BJ (cell line): ENCODE measurements at regions not wholly inside any gene's neighbourhood (a gene's known extent, or its start where the extent isn't known, plus 50 kb on each side); places are given as distances from the start of the nearest gene placed in this dataset.

Source experiments
- CTCF ChIA-PET: fragments of 350-600 bp; formaldehyde crosslinking; extraction: SDS; loops from one replicate; lab custom pipeline; 2021; ENCODE audit warnings: antibody characterized with exemption, inconsistent platforms; lab: Yijun Ruan, JAX
- POLR2A ChIA-PET: fragments of 300-600 bp; sonication (Branson Sonifier 250); formaldehyde crosslinking; extraction: SDS; loops from one replicate; lab custom pipeline; 2021; ENCODE audit warnings: antibody characterized with exemption; lab: Charles Lee
- DNase-seq: peaks from one replicate; pipeline ENCODE4 v3.0.0-alpha.2; 2011; ENCODE audit warnings: low read depth
- H3K27me3 ChIP-seq: 2 replicates; pipeline ENCODE4 v1.6.0; 2011; ENCODE audit warnings: low read length; ENCODE audit not compliant: control insufficient read depth, insufficient read depth
- H3K36me3 ChIP-seq: 2 replicates; pipeline ENCODE4 v1.5.1; 2011; ENCODE audit warnings: low read length; ENCODE audit not compliant: control insufficient read depth, insufficient read depth
- H3K4me3 ChIP-seq: 2 replicates; pipeline ENCODE4 v1.5.1; 2011; ENCODE audit warnings: low read depth, mild to moderate bottlenecking, control low read depth, low read length
- CTCF ChIP-seq: IDR thresholded peaks from 2 replicates; pipeline ENCODE4 v1.5.1; 2011; ENCODE audit warnings: low read depth, mild to moderate bottlenecking, control low read depth, inconsistent platforms, low read length, moderate library complexity; ENCODE audit not compliant: insufficient read depth

GRCh38 chr1:222462601-222463000 is 85.3 kb downstream of the HHIPL2 start:
- CTCF ChIA-PET: interaction anchor here (1.9 to 4.2 kb wide), 2 partner anchors 8 to 171 kb away, joined by 11 to 105 read pairs; no protein-coding TSS in a partner anchor
- no peaks in the 10 kb centered on the region for H3K27me3 ChIP-seq
- TF ChIP-seq CTCF: no peak
- POLR2A ChIA-PET: no interaction called here
- H3K36me3 ChIP-seq: no peaks in the 10 kb centered on the region
- no peak overlapping the region for H3K4me3 ChIP-seq
- no peak for DNase-seq

GRCh38 chr1:222461941-222462340 is 86.0 kb downstream of the HHIPL2 start:
- Histone ChIP-seq H3K36me3 (no peaks in the 10 kb centered on the region), H3K27me3 (no peaks in the 10 kb centered on the region), H3K4me3 (no peak overlapping the region)
- CTCF ChIA-PET: interaction anchor here (1.8 kb wide), 1 partner anchor 721 kb away, joined by 5 read pairs; the partner anchor contains the start of gene DUSP10
- TF ChIP-seq CTCF: no peak
- DNase-seq: no peak
- POLR2A ChIA-PET: no interaction called here

- ChIA-PET CTCF (no interaction called here), POLR2A (no interaction called here)
- no peak overlapping the region for H3K4me3 ChIP-seq
- H3K36me3 ChIP-seq: no peaks in the 10 kb centered on the region
- TF ChIP-seq CTCF: no peak
- DNase-seq: no peak
- no peaks in the 10 kb centered on the region for H3K27me3 ChIP-seq
Observed at GRCh38 chr1:222459652-222460051, 88.3 kb downstream of the HHIPL2 start.

GRCh38 chr1:222457513-222457912 is 90.4 kb downstream of the HHIPL2 start:
- Histone ChIP-seq H3K4me3 (no peak overlapping the region), H3K36me3 (no peaks in the 10 kb centered on the region), H3K27me3 (no peaks in the 10 kb centered on the region; the same call in 1 of the 2 replicates)
- no peak for TF ChIP-seq CTCF
- ChIA-PET POLR2A (no interaction called here), CTCF (no interaction called here)
- no peak for DNase-seq

- no peak for TF ChIP-seq CTCF
- ChIA-PET CTCF (interaction anchor here (1.2 to 3.5 kb wide), 4 partner anchors 8 to 1022 kb away, joined by 3 to 37 read pairs (median 14); partner anchors contain the start of gene DUSP10), POLR2A (interaction anchor here (0.6 kb wide), 1 partner anchor 16 kb away, joined by 3 read pairs; no protein-coding TSS in a partner anchor)
- no peaks in the 10 kb centered on the region; the same call in 1 of the 2 replicates for H3K27me3 ChIP-seq
- H3K4me3 ChIP-seq: no peak overlapping the region
- DNase-seq: no peak
- H3K36me3 ChIP-seq: no peaks in the 10 kb centered on the region
Observed at GRCh38 chr1:222457084-222457483, 90.8 kb downstream of the HHIPL2 start.
